ENCODE measurements at regions not wholly inside any gene's neighbourhood (a gene's known extent, or its start where the extent isn't known, plus 50 kb on each side); places are given as distances from the start of the nearest gene placed in this dataset.

DNA sequence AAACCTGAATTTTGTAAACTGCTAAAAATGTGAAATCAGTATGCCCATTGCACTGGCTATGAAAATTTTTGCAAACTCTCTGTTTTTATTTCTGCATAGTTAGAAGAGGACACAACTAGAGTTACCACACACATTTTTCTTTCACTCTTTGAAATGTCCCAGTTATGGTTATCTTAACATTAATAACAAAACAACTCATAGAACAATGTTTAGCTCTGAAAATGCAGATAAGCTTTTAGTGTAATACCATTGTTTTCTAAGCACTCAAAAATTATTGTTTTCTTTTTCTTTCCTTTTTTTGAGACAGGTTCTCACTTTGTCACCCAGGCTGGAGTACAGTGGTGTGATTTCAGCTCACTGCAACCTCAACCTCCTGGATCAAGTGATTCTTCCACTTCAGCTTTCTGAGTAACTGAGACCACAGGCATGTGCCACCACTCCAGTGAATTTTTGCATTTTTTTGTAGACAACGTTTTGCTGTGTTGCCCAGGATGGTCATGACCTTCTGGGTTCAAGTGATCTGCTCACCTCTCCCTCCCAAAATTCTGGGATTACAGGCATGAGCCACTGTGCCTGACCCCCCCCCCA, 1204.5 kb upstream of the ZEB2 start:
- Mint-ChIP-seq H3K27ac (no peak overlapping the region), H3K4me3 (ENCODE audit: low read depth) (no peak overlapping the region), H3K27me3 (no peaks in the 10 kb centered on the region), H3K9me3 (ENCODE audit: low read depth) (peaks cover 6% of the 10 kb centered on the region), H3K4me1 (ENCODE audit: low read depth) (no peaks in the 10 kb centered on the region), H3K36me3 (ENCODE audit: insufficient read depth) (no peaks in the 10 kb centered on the region)
- no peak for TF ChIP-seq CTCF (IDR thresholded peaks at IDR 0.05; ENCODE audit: unreplicated experiment)
- no peak for DNase-seq (ENCODE audit: low spot score, unreplicated experiment)

GRCh38 chr2:145723872-145724271, 1204.0 kb upstream of the ZEB2 start:
- Mint-ChIP-seq H3K4me1 (ENCODE audit: low read depth) (no peaks in the 10 kb centered on the region), H3K27me3 (no peaks in the 10 kb centered on the region), H3K9me3 (ENCODE audit: low read depth) (peaks cover 6% of the 10 kb centered on the region), H3K36me3 (ENCODE audit: insufficient read depth) (no peaks in the 10 kb centered on the region), H3K4me3 (ENCODE audit: low read depth) (no peak overlapping the region), H3K27ac (no peak overlapping the region)
- no peak for DNase-seq (ENCODE audit: low spot score, unreplicated experiment)
- no peak for TF ChIP-seq CTCF (IDR thresholded peaks at IDR 0.05; ENCODE audit: unreplicated experiment)

GRCh38 chr2:145721681-145722080, 1201.8 kb upstream of the ZEB2 start:
- Mint-ChIP-seq H3K9me3 (ENCODE audit: low read depth) (no peaks in the 10 kb centered on the region), H3K27me3 (no peaks in the 10 kb centered on the region), H3K36me3 (ENCODE audit: insufficient read depth) (no peaks in the 10 kb centered on the region), H3K4me3 (ENCODE audit: low read depth) (no peak overlapping the region), H3K4me1 (ENCODE audit: low read depth) (no peaks in the 10 kb centered on the region), H3K27ac (no peak overlapping the region)
- DNase-seq (ENCODE audit: low spot score, unreplicated experiment), result no peak
- no peak for TF ChIP-seq CTCF (IDR thresholded peaks at IDR 0.05; ENCODE audit: unreplicated experiment)

GRCh38 chr2:145715601-145716000, 1195.7 kb upstream of the ZEB2 start:
- no peak for TF ChIP-seq CTCF (IDR thresholded peaks at IDR 0.05; ENCODE audit: unreplicated experiment)
- no peaks in the 10 kb centered on the region for H3K36me3 Mint-ChIP-seq (ENCODE audit: insufficient read depth)
- H3K27ac Mint-ChIP-seq, result no peak overlapping the region
- no peaks in the 10 kb centered on the region for H3K4me1 Mint-ChIP-seq (ENCODE audit: low read depth)
- H3K9me3 Mint-ChIP-seq (ENCODE audit: low read depth), result peaks cover 8% of the 10 kb centered on the region
- no peak for DNase-seq (ENCODE audit: low spot score, unreplicated experiment)
- H3K4me3 Mint-ChIP-seq (ENCODE audit: low read depth), result no peak overlapping the region
- no peaks in the 10 kb centered on the region for H3K27me3 Mint-ChIP-seq

DNA sequence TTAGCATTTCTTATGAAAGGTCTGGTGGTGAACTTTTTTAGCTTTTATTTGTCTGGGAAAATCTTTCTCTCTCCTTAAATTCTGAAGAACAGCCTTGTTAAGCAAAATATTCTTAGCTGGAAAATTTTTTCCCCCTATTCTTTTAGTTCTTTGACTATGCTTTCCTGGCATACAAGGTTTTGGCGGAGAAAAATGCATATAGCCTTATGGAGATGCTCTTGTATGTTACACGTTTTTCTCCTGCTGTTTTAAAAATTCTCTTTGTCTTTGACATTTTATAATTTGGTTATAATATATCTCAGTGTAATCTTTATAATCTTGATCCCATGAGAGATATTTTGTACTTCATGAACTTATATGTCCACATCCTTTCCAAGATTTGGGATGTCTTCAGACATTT, 1190.4 kb upstream of the ZEB2 start:
- Mint-ChIP-seq H3K4me1 (ENCODE audit: low read depth) (no peaks in the 10 kb centered on the region), H3K4me3 (ENCODE audit: low read depth) (no peak overlapping the region), H3K36me3 (ENCODE audit: insufficient read depth) (peaks cover 1% of the 10 kb centered on the region), H3K9me3 (ENCODE audit: low read depth) (peaks cover 19% of the 10 kb centered on the region), H3K27ac (no peak overlapping the region), H3K27me3 (no peaks in the 10 kb centered on the region)
- no peak for TF ChIP-seq CTCF (IDR thresholded peaks at IDR 0.05; ENCODE audit: unreplicated experiment)
- DNase-seq (ENCODE audit: low spot score, unreplicated experiment), result no peak

Data from progenitor cell of endocrine pancreas (in vitro differentiated cells).